Loucy (cell line): ENCODE measurements at regions not wholly inside any gene's neighbourhood (a gene's known extent, or its start where the extent isn't known, plus 50 kb on each side); places are given as distances from the start of the nearest gene placed in this dataset.
"Not testable (repeated sequence)": the region's sequence is repeated elsewhere in the genome, so short reads cannot be mapped to it uniquely, and the experiment has no call there.

Experiments
- H2AFZ ChIP-seq: fragments of 200-600 bp; sonication (generic); 2 replicates; pipeline ENCODE4 v1.6.0; 2016; ENCODE audit warnings: antibody characterized with exemption, mild to moderate bottlenecking, low read length, moderate library complexity
- H3F3A ChIP-seq: fragments of 200-600 bp; 2 replicates; pipeline ENCODE4 v1.6.0; 2016; ENCODE audit warnings: antibody characterized with exemption, low read depth, mild to moderate bottlenecking
- H3K27me3 ChIP-seq: fragments of 200-600 bp; sonication (generic); 2 replicates; pipeline ENCODE4 v1.6.1; 2014; ENCODE audit warnings: low read length, mild to moderate bottlenecking; ENCODE audit not compliant: insufficient read depth, poor library complexity, severe bottlenecking
- H3K36me3 ChIP-seq: fragments of 200-600 bp; sonication (generic); 2 replicates; pipeline ENCODE4 v1.6.1; 2016; ENCODE audit warnings: low read length; ENCODE audit not compliant: insufficient read depth
- H3K4me1 ChIP-seq: fragments of 200-600 bp; sonication (generic); 2 replicates; pipeline ENCODE4 v1.5.1; 2014; ENCODE audit warnings: low read length, mild to moderate bottlenecking; ENCODE audit not compliant: insufficient read depth, poor library complexity, severe bottlenecking
- H3K4me2 ChIP-seq: fragments of 200-600 bp; sonication (generic); 2 replicates; pipeline ENCODE4 v1.6.0; 2014; ENCODE audit warnings: antibody characterized with exemption, low read length, low read depth, mild to moderate bottlenecking; ENCODE audit not compliant: poor library complexity, severe bottlenecking
- H3K4me3 ChIP-seq: fragments of 200-600 bp; sonication (generic); 2 replicates; pipeline ENCODE4 v1.5.1; 2014; ENCODE audit warnings: low read length, mild to moderate bottlenecking, mixed read lengths; ENCODE audit not compliant: poor library complexity, severe bottlenecking
- H3K79me2 ChIP-seq: fragments of 200-600 bp; sonication (generic); 2 replicates; pipeline ENCODE4 v1.6.1; 2014; ENCODE audit warnings: low read length; ENCODE audit not compliant: insufficient read depth
- H3K9ac ChIP-seq: fragments of 200-600 bp; sonication (generic); 2 replicates; pipeline ENCODE4 v1.6.0; 2014; ENCODE audit warnings: mild to moderate bottlenecking, low read depth, low read length, moderate library complexity; ENCODE audit not compliant: poor library complexity, severe bottlenecking
- H3K9me2 ChIP-seq: fragments of 200-600 bp; sonication (generic); replicated peaks from 2 replicates; pipeline ENCODE4 v1.6.1; 2016; ENCODE audit warnings: low read depth, low read length, mixed read lengths
- H3K9me3 ChIP-seq: fragments of 200-600 bp; sonication (generic); 2 replicates; pipeline ENCODE4 v1.6.1; 2014; ENCODE audit warnings: mild to moderate bottlenecking, antibody characterized with exemption, low read length, low read depth; ENCODE audit not compliant: insufficient read depth
- H4K20me1 ChIP-seq: fragments of 200-600 bp; sonication (generic); 2 replicates; pipeline ENCODE4 v1.6.0; 2014; ENCODE audit warnings: antibody characterized with exemption, low read length, mild to moderate bottlenecking; ENCODE audit not compliant: insufficient read depth, poor library complexity, severe bottlenecking
- EZH2phosphoT487 ChIP-seq: fragments of 200-600 bp; IDR thresholded peaks from 2 replicates; pipeline ENCODE4 v1.6.1; 2018; ENCODE audit warnings: antibody characterized with exemption, mild to moderate bottlenecking, moderate library complexity, borderline replicate concordance
- TF ChIP-seq, protein P1 (sequence below): fragments of 200-600 bp; sonication (generic); conservative IDR thresholded peaks from 2 replicates; pipeline ENCODE4 v1.5.1; 2014; ENCODE audit warnings: mild to moderate bottlenecking, antibody characterized with exemption, low read length

- Histone ChIP-seq H4K20me1 (no peaks in the 10 kb centered on the region), H3K4me2 (no peak overlapping the region), H3K27me3 (no peaks in the 10 kb centered on the region), H3K9me3 (no peaks in the 10 kb centered on the region), H3K36me3 (no peaks in the 10 kb centered on the region), H3K9me2 (no peaks in the 10 kb centered on the region), H2AFZ (no peak overlapping the region), H3K79me2 (no peaks in the 10 kb centered on the region), H3K9ac (no peak overlapping the region), H3K4me3 (no peak overlapping the region), H3F3A (0 out of 2 replicates have a peak, but pooled peaks cover 5% of the 10 kb centered on the region), H3K4me1 (peaks cover 29% of the 10 kb centered on the region)
- TF ChIP-seq, protein P1, sequence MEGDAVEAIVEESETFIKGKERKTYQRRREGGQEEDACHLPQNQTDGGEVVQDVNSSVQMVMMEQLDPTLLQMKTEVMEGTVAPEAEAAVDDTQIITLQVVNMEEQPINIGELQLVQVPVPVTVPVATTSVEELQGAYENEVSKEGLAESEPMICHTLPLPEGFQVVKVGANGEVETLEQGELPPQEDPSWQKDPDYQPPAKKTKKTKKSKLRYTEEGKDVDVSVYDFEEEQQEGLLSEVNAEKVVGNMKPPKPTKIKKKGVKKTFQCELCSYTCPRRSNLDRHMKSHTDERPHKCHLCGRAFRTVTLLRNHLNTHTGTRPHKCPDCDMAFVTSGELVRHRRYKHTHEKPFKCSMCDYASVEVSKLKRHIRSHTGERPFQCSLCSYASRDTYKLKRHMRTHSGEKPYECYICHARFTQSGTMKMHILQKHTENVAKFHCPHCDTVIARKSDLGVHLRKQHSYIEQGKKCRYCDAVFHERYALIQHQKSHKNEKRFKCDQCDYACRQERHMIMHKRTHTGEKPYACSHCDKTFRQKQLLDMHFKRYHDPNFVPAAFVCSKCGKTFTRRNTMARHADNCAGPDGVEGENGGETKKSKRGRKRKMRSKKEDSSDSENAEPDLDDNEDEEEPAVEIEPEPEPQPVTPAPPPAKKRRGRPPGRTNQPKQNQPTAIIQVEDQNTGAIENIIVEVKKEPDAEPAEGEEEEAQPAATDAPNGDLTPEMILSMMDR = no peak
- TF ChIP-seq EZH2phosphoT487 = no peak
These were observed 277.2 kb upstream of the HS6ST1 start for GRCh38 chr2:128595763-128596395.

- Histone ChIP-seq H3F3A (0 out of 2 replicates have a peak, but pooled peaks cover 5% of the 10 kb centered on the region), H3K4me3 (no peak overlapping the region), H3K4me1 (peaks cover 28% of the 10 kb centered on the region), H4K20me1 (no peaks in the 10 kb centered on the region), H2AFZ (no peak overlapping the region), H3K9me2 (no peaks in the 10 kb centered on the region), H3K36me3 (no peaks in the 10 kb centered on the region), H3K79me2 (no peaks in the 10 kb centered on the region), H3K4me2 (no peak overlapping the region), H3K27me3 (no peaks in the 10 kb centered on the region), H3K9ac (no peak overlapping the region), H3K9me3 (no peaks in the 10 kb centered on the region)
- no peak for TF ChIP-seq EZH2phosphoT487
- TF ChIP-seq, protein P1 = no peak
These were observed 277.9 kb upstream of the HS6ST1 start for GRCh38 chr2:128596396-128597120.

DNA sequence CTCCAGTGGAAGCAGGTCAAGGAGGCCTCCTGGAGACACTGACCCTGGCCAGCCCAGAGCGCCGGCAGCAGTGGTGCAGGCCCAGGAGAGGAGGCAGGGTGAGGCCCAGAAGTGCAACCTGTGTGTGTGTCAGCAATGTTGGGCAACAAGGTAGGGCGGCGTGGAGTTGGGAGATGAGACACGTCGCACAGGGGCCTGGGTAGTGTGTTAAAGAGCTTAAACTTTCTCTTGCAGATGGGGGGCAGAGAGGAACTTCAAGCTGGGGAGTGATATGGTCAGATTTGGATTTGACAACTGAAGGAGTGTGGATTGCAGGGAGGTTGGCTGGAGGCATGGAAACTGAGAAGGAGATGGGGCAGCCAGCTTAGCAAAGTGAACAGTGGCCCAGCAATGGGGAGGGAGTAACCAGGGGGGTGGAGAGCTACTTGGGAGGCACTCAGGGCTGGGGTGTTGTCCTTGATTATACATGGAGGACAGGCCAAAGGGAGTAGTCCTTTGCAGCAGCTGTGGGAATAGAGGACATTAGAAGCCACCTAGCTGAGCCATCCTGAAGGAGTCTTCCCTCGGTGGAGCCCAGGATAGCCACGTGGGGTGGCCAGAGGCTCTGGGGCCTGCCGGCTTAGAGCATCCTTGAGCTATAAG, 278.6 kb upstream of the HS6ST1 start:
- no peaks in the 10 kb centered on the region for H3K79me2 ChIP-seq
- H4K20me1 ChIP-seq = no peaks in the 10 kb centered on the region
- peaks cover 22% of the 10 kb centered on the region for H3K4me1 ChIP-seq
- TF ChIP-seq, protein P1 = no peak
- no peak for TF ChIP-seq EZH2phosphoT487
- no peak overlapping the region for H3K4me3 ChIP-seq
- H3K4me2 ChIP-seq = no peak overlapping the region
- no peaks in the 10 kb centered on the region for H3K27me3 ChIP-seq
- no peak overlapping the region for H3K9ac ChIP-seq
- no peaks in the 10 kb centered on the region for H3K36me3 ChIP-seq
- no peaks in the 10 kb centered on the region for H3K9me2 ChIP-seq
- H3F3A ChIP-seq = 0 out of 2 replicates have a peak, but pooled peaks cover 5% of the 10 kb centered on the region
- H2AFZ ChIP-seq = no peak overlapping the region
- H3K9me3 ChIP-seq = no peaks in the 10 kb centered on the region

- not testable (repeated sequence) for H4K20me1 ChIP-seq, H3K9me3 ChIP-seq, H3K9ac ChIP-seq, H2AFZ ChIP-seq, H3K4me2 ChIP-seq, H3F3A ChIP-seq, H3K27me3 ChIP-seq, H3K4me3 ChIP-seq, H3K36me3 ChIP-seq, H3K9me2 ChIP-seq, H3K79me2 ChIP-seq
- peaks cover 20% of the 10 kb centered on the region for H3K4me1 ChIP-seq
These were observed 279.6 kb upstream of the HS6ST1 start for GRCh38 chr2:128598260-128598659.
